Prostate gland (tissue), 2 donors: ENCODE measurements at regions not wholly inside any gene's neighbourhood (a gene's known extent, or its start where the extent isn't known, plus 50 kb on each side); places are given as distances from the start of the nearest gene placed in this dataset.

Source experiments
- DNase-seq: peaks from one replicate; pipeline ENCODE4 v3.0.0-alpha.2; 2019; ENCODE audit warnings: low spot score
- H3K27ac ChIP-seq, 2 donors: fragments of 200-600 bp; sonication (generic); 2 replicates each; pipeline ENCODE4 v1.5.1; 2017 to 2019
- H3K27me3 ChIP-seq: fragments of 200-600 bp; sonication (generic); replicated peaks from 2 replicates; pipeline ENCODE4 v1.5.1; 2019; ENCODE audit not compliant: insufficient read depth
- H3K36me3 ChIP-seq, 2 donors: fragments of 200-600 bp; sonication (generic); 1 replicate in 1 of 2; 2 replicates in 1 of 2; pipeline versions ENCODE4 v1.5.1 to v1.8.1; 2017 to 2019
- H3K4me1 ChIP-seq: fragments of 200-600 bp; sonication (generic); replicated peaks from 2 replicates; pipeline ENCODE4 v1.5.1; 2019
- H3K4me3 ChIP-seq, 2 donors: fragments of 200-600 bp; sonication (generic); 2 replicates each; pipeline ENCODE4 v1.5.1; 2017 to 2019
- H3K9me3 ChIP-seq: fragments of 200-600 bp; sonication (generic); 2 replicates; pipeline ENCODE4 v1.5.1; 2017
- CTCF ChIP-seq, 4 experiments: fragments of 200-600 bp in 2 of 4; fragments of 450-650 bp in 2 of 4; sonication (generic) in 2 of 4; IDR thresholded peaks; 1 replicate in 3 of 4; 2 replicates in 1 of 4; pipeline ENCODE4 v1.5.1; 2016 to 2019; ENCODE audit warnings: antibody characterized with exemption in 4 of 4, mild to moderate bottlenecking in 2 of 4, moderate library complexity in 2 of 4
- POLR2A ChIP-seq: fragments of 450-650 bp; IDR thresholded peaks from one replicate; pipeline ENCODE4 v1.6.1; 2016; ENCODE audit warnings: antibody characterized with exemption, mild to moderate bottlenecking
- POLR2AphosphoS5 ChIP-seq: sonication (generic); formaldehyde crosslinking; IDR thresholded peaks from one replicate; pipeline ENCODE4 v1.6.1; 2017; ENCODE audit warnings: antibody characterized with exemption
- whole genome bisulfite sequencing: methylation state at CpG from one replicate; pipeline ENCODE4 v1.1.5; 2018; 5-methylcytosine and 5-hydroxymethylcytosine counted together
- intact Hi-C: fragments of 100-400 bp; cut with DNase I; formaldehyde crosslinking; loops from one replicate; pipeline ENCODE4 v1.14.2; 2022

- Histone ChIP-seq H3K9me3 (no peaks in the 10 kb centered on the region), H3K4me3 (no peak overlapping the region), H3K4me1 (no peaks in the 10 kb centered on the region), H3K27me3 (peaks cover 10% of the 10 kb centered on the region), H3K36me3 (no peaks in the 10 kb centered on the region), H3K27ac (no peak overlapping the region)
- TF ChIP-seq POLR2AphosphoS5 (no peak), POLR2A (no peak), CTCF (IDR thresholded peaks at IDR 0.05) (no peak)
- intact Hi-C loops: no loop called here
- DNase-seq: no peak
- WGBS: 79% methylated on average over 17 of the region's 17 CpGs
These were observed 524.5 kb downstream of the BRD1 start for GRCh38 chr22:49303061-49303735.

- Histone ChIP-seq H3K36me3 (no peaks in the 10 kb centered on the region), H3K9me3 (no peaks in the 10 kb centered on the region), H3K4me3 (no peak overlapping the region), H3K27ac (no peak overlapping the region), H3K27me3 (peaks cover 10% of the 10 kb centered on the region), H3K4me1 (no peaks in the 10 kb centered on the region)
- intact Hi-C loops: no loop called here
- no peak for DNase-seq
- 91% methylated on average over 31 of the region's 31 CpGs for WGBS
- TF ChIP-seq POLR2AphosphoS5 (no peak), POLR2A (no peak), CTCF (IDR thresholded peaks at IDR 0.05) (no peak)
These were observed 525.1 kb downstream of the BRD1 start for GRCh38 chr22:49302530-49302929.

GRCh38 chr22:49302150-49302460 lies 525.6 kb downstream of the BRD1 start:
- no peak for DNase-seq
- H3K36me3 ChIP-seq: no peaks in the 10 kb centered on the region
- H3K27me3 ChIP-seq: peaks cover 10% of the 10 kb centered on the region
- intact Hi-C loops: no loop called here
- TF ChIP-seq POLR2AphosphoS5: no peak
- H3K9me3 ChIP-seq: no peaks in the 10 kb centered on the region
- H3K4me3 ChIP-seq: no peak overlapping the region
- H3K27ac ChIP-seq: no peak overlapping the region
- H3K4me1 ChIP-seq: no peaks in the 10 kb centered on the region
- 89% methylated on average over 11 of the region's 11 CpGs for WGBS

GRCh38 chr22:49301398-49302149 lies 526.1 kb downstream of the BRD1 start:
- 84% methylated on average over 32 of the region's 37 CpGs for WGBS
- DNase-seq: no peak
- intact Hi-C loops: no loop called here
- no peaks in the 10 kb centered on the region for H3K9me3 ChIP-seq
- no peak overlapping the region for H3K27ac ChIP-seq
- no peaks in the 10 kb centered on the region for H3K4me1 ChIP-seq
- H3K27me3 ChIP-seq: peaks cover 10% of the 10 kb centered on the region
- H3K36me3 ChIP-seq: no peaks in the 10 kb centered on the region
- H3K4me3 ChIP-seq: no peak overlapping the region
- TF ChIP-seq POLR2AphosphoS5 (no peak), POLR2A (no peak)

GRCh38 chr22:49300951-49301397 lies 526.7 kb downstream of the BRD1 start:
- H3K27ac ChIP-seq: no peak overlapping the region
- DNase-seq: no peak
- H3K9me3 ChIP-seq: no peaks in the 10 kb centered on the region
- H3K27me3 ChIP-seq: peaks cover 10% of the 10 kb centered on the region
- H3K4me1 ChIP-seq: no peaks in the 10 kb centered on the region
- intact Hi-C loops: no loop called here
- no peak overlapping the region for H3K4me3 ChIP-seq
- H3K36me3 ChIP-seq: no peaks in the 10 kb centered on the region
- TF ChIP-seq POLR2AphosphoS5 (no peak), CTCF (IDR thresholded peaks at IDR 0.05) (no peak), POLR2A (no peak)
- 89% methylated on average over 15 of the region's 15 CpGs for WGBS

GRCh38 chr22:49300241-49300640 lies 527.4 kb downstream of the BRD1 start:
- TF ChIP-seq CTCF (IDR thresholded peaks at IDR 0.05) (no peak), POLR2A (no peak), POLR2AphosphoS5 (no peak)
- Histone ChIP-seq H3K27me3 (peaks cover 10% of the 10 kb centered on the region), H3K4me1 (no peaks in the 10 kb centered on the region), H3K27ac (no peak overlapping the region), H3K4me3 (no peak overlapping the region), H3K9me3 (no peaks in the 10 kb centered on the region), H3K36me3 (no peaks in the 10 kb centered on the region)
- 87% methylated on average over 11 of the region's 11 CpGs for WGBS
- intact Hi-C loops: no loop called here
- DNase-seq: no peak
